ENCODE measurements at regions not wholly inside any gene's neighbourhood (a gene's known extent, or its start where the extent isn't known, plus 50 kb on each side); places are given as distances from the start of the nearest gene placed in this dataset.

DNA sequence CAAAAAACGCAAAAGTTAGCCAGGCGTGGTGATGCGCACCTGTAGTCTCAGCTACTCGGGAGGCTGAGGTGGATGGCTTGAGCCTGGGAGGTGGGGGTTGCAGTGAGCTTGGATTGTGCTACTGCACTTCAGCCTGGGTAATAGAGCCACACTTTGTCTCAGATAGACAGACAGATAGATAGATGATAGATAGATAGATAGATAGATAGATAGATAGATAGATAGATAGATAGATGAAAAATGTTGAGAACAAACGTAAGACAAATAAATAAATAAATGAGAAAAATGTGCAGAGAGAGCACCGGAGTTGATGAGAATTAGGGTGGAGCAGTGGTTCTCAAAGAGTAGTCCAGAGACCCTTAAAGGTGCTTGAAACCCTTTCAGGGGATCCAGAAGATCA, 58.4 kb upstream of the ARL8B start:
- H3K4me3 ChIP-seq (ENCODE audit: low read length): no peak overlapping the region
- no peak for DNase-seq (ENCODE audit: low read depth, low spot score)

DNA sequence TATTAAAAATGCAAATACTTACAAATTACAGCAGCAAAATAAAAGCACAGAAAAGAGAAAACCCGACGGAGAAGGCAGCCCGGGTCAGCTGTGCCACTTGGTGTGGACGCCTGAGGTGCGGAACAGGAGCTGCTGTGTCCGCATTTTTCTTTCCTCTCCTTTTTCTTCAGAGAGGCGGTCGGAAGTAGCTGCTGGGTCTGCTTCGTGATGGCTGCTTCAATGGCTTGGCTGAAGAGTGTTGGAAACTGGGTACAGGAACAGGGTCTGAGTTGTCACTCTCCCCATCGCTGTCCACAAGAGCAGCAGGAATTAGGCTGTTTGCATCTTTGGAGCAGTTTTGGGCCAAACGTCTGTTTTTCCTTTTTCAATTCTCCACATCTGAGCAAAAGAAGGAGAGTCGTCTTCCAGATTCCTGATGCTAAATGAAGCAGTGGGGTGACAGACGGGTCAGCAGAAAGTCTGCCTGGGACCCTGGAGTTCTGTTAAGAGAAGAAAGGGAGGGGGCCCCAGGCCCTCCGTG, 53.5 kb upstream of the ARL8B start:
- no peak overlapping the region for H3K4me3 ChIP-seq (ENCODE audit: low read length)
- no peak for DNase-seq (ENCODE audit: low read depth, low spot score)

DNA sequence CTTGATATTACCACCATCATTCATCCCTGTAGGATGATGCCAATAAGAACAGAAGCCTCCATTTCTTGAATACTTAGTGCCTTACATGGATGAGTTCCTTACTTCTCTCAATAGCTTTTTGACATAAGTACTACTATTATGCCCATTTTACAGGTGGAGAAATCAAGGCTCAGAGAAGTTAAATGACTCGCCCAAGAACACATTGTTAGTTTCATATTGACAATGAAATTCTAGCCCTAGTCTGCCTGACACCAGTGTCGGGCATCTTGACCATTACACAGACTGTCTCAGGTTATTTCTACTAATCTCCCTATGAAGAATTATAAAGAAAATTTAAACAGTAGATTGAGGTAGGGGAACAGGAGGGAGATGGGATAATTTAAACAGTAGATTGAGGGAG, 52.5 kb upstream of the ARL8B start:
- no peak for DNase-seq (ENCODE audit: low read depth, low spot score)
- no peak overlapping the region for H3K4me3 ChIP-seq (ENCODE audit: low read length)

DNA sequence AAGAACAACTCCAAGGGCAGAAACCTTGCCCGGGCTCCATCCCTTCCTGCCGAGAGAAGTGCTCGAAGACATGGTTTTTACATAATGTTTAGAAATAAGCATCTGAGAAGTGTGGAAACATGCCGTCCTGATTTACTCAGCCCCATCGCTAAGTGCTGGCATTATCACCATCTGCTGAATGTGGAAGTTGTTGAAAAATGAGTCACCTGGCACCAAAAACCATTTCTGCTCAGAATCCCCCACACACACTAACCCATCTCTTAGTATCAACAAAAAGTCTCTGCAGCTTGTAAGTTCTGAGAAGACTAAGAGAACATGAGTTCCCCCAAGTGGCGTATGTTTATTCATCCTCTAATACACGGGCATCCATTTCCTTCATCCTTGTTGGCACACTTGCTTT, 51.0 kb upstream of the ARL8B start:
- H3K4me3 ChIP-seq (ENCODE audit: low read length): no peak overlapping the region
- DNase-seq (ENCODE audit: low read depth, low spot score): no peak

DNA sequence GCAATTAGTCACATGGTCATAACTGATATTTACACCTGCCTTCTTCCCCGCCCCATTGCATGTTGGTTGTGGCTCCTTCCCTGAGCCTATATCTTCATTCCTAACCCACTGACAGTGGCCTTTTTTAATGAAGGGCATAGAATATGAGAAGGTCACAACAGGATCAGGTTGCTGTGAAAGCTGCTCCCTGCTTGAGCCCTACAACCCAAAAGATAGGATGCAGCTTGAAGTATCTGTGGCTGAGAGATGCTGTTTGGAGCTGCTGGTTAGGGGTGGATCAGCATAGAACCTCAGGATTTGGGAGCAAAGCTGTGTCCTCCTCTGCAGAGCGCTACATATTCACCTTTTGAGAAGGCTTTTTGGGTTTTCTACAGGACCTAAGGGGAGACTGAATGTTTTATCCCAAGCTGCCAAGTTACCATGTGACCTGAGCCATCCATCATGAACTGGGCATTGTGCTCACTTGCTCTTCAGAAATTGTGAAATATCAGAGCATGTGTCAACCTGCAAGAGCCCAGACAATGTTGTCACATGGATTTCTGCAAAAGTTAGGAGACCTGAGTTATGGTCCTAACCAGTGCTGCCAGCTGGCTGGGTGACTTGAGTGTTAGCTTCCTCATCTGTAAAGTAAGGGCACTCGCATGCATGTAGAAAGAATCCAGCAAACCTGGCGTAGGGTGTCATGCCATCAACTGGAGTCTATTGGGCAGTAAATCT, 49.8 kb upstream of the ARL8B start:
- DNase-seq (ENCODE audit: low read depth, low spot score): no peak
- no peak overlapping the region for H3K4me3 ChIP-seq (ENCODE audit: low read length)

All from Jurkat, Clone E6-1 (cell line).